GM23338 (cell line): ENCODE measurements at regions not wholly inside any gene's neighbourhood (a gene's known extent, or its start where the extent isn't known, plus 50 kb on each side); places are given as distances from the start of the nearest gene placed in this dataset.

ENCODE experiments used
- ATAC-seq: fragments of 200-7000 bp; cut with Tn5 transposase; 3 replicates; pipeline ENCODE4 v1.9.1; 2020
- DNase-seq: peaks from one replicate; pipeline ENCODE4 v3.0.0-alpha.2; 2015; ENCODE audit warnings: low spot score
- H2AFZ ChIP-seq: fragments of 200-600 bp; sonication (generic); 2 replicates; pipeline ENCODE4 v1.8.0; 2016; ENCODE audit warnings: antibody characterized with exemption, mild to moderate bottlenecking, moderate library complexity
- H3F3A ChIP-seq: fragments of 200-600 bp; sonication (generic); replicated peaks from 2 replicates; pipeline ENCODE4 v1.8.0; 2017; ENCODE audit warnings: antibody characterized with exemption, mixed run types, low read depth
- H3K27ac ChIP-seq: fragments of 200-600 bp; sonication (generic); 2 replicates; pipeline ENCODE4 v1.6.1; 2016; ENCODE audit warnings: low read depth
- H3K27me3 ChIP-seq: fragments of 200-600 bp; sonication (generic); 2 replicates; pipeline ENCODE4 v1.8.0; 2016; ENCODE audit warnings: mild to moderate bottlenecking, mixed run types, moderate library complexity; ENCODE audit not compliant: insufficient read depth
- H3K36me3 ChIP-seq: fragments of 200-600 bp; sonication (generic); 2 replicates; pipeline ENCODE4 v1.8.0; 2016; ENCODE audit warnings: mild to moderate bottlenecking; ENCODE audit not compliant: insufficient read depth
- H3K4me1 ChIP-seq: fragments of 200-600 bp; sonication (generic); 2 replicates; pipeline ENCODE4 v1.8.0; 2016; ENCODE audit warnings: mild to moderate bottlenecking, moderate library complexity; ENCODE audit not compliant: insufficient read depth
- H3K4me2 ChIP-seq: fragments of 200-600 bp; sonication (generic); 2 replicates; pipeline ENCODE4 v1.7.1; 2017; ENCODE audit warnings: mixed run types
- H3K4me3 ChIP-seq: fragments of 200-600 bp; sonication (generic); 2 replicates; pipeline ENCODE4 v1.6.1; 2016; ENCODE audit warnings: mixed run types
- H3K79me2 ChIP-seq: fragments of 200-600 bp; sonication (generic); replicated peaks from 2 replicates; pipeline ENCODE4 v1.8.0; 2017; ENCODE audit warnings: mild to moderate bottlenecking; ENCODE audit not compliant: insufficient read depth
- H3K9me2 ChIP-seq: fragments of 200-600 bp; sonication (generic); 2 replicates; pipeline ENCODE4 v1.8.0; 2017; ENCODE audit not compliant: insufficient read depth
- H4K20me1 ChIP-seq: fragments of 200-600 bp; sonication (generic); replicated peaks from 2 replicates; pipeline ENCODE4 v1.8.0; 2017; ENCODE audit warnings: mild to moderate bottlenecking; ENCODE audit not compliant: insufficient read depth
- H3K27ac Mint-ChIP-seq: 2 replicates; pipeline ENCODE4 v1.8.0; 2020; ENCODE audit warnings: inconsistent platforms, mild to moderate bottlenecking, moderate library complexity, mixed read lengths
- H3K27me3 Mint-ChIP-seq: 3 replicates; pipeline ENCODE4 v1.8.0; 2022; ENCODE audit warnings: low read depth, mild to moderate bottlenecking, moderate library complexity, mixed read lengths, inconsistent platforms; ENCODE audit not compliant: insufficient read depth, poor library complexity
- H3K36me3 Mint-ChIP-seq: 3 replicates; pipeline ENCODE4 v1.8.0; 2021; ENCODE audit warnings: low read depth, mild to moderate bottlenecking, inconsistent platforms, moderate library complexity, mixed read lengths
- H3K4me1 Mint-ChIP-seq: 3 replicates; pipeline ENCODE4 v1.8.0; 2020; ENCODE audit warnings: mild to moderate bottlenecking, inconsistent platforms, mixed read lengths
- H3K4me3 Mint-ChIP-seq: 3 replicates; pipeline ENCODE4 v1.8.0; 2021; ENCODE audit warnings: moderate library complexity, mild to moderate bottlenecking, inconsistent platforms, mixed read lengths
- H3K9me3 Mint-ChIP-seq: 3 replicates; pipeline ENCODE4 v1.8.0; 2020; ENCODE audit warnings: moderate library complexity, mild to moderate bottlenecking, inconsistent platforms, mixed read lengths
- CREB1 ChIP-seq: fragments of 250-450 bp; sonication (Bioruptor Pico); IDR thresholded peaks from 2 replicates; pipeline ENCODE4 v1.5.0; 2020; ENCODE audit warnings: low read depth, mild to moderate bottlenecking, moderate library complexity
- CTCF ChIP-seq, 2 experiments: fragments of 200-600 bp in 1 of 2; sonication (generic) in 1 of 2; conservative IDR thresholded peaks; 2 replicates each; pipeline versions ENCODE4 v1.5.1 to v1.6.1; 2016 to 2017; ENCODE audit warnings: antibody characterized with exemption in 2 of 2, low read depth in 2 of 2, mild to moderate bottlenecking in 2 of 2, moderate library complexity in 1 of 2
- EZH2 ChIP-seq: fragments of 200-600 bp; sonication (generic); IDR thresholded peaks from one replicate; pipeline ENCODE4 v1.8.0; 2017; ENCODE audit warnings: antibody characterized with exemption, mild to moderate bottlenecking, low read depth; ENCODE audit not compliant: unreplicated experiment
- JUNB ChIP-seq: IDR thresholded peaks from one replicate; pipeline ENCODE4 v1.6.1; 2016; ENCODE audit warnings: antibody characterized with exemption; ENCODE audit not compliant: unreplicated experiment
- NANOG ChIP-seq: IDR thresholded peaks from 2 replicates; pipeline ENCODE4 v1.6.1; 2016; ENCODE audit warnings: antibody characterized with exemption, borderline replicate concordance
- POLR2AphosphoS5 ChIP-seq: IDR thresholded peaks from 2 replicates; pipeline ENCODE4 v1.6.1; 2016; ENCODE audit warnings: antibody characterized with exemption, low read depth
- REST ChIP-seq: IDR thresholded peaks from one replicate; pipeline ENCODE4 v1.6.1; 2018; ENCODE audit warnings: antibody characterized with exemption; ENCODE audit not compliant: unreplicated experiment
- STAT1 ChIP-seq: IDR thresholded peaks from one replicate; pipeline ENCODE4 v1.6.1; 2016; ENCODE audit warnings: antibody characterized with exemption; ENCODE audit not compliant: unreplicated experiment
- ZNF331 ChIP-seq: fragments of 250-450 bp; sonication (Bioruptor Pico); IDR thresholded peaks from 2 replicates; pipeline ENCODE4 v1.5.0; 2020; ENCODE audit warnings: low read depth, mild to moderate bottlenecking, moderate library complexity
- ZNF462 ChIP-seq: fragments of 250-450 bp; sonication (Bioruptor Pico); IDR thresholded peaks from 2 replicates; pipeline ENCODE4 v1.5.0; 2020; ENCODE audit warnings: mild to moderate bottlenecking, moderate library complexity

GRCh38 chr13:33626407-33626806 lies 191.5 kb upstream of the RFC3 start:
- no peaks in the 10 kb centered on the region for H3K27me3 ChIP-seq
- H3K27ac ChIP-seq: no peak overlapping the region
- no peaks in the 10 kb centered on the region for H3K79me2 ChIP-seq
- no peak overlapping the region for H3K27ac Mint-ChIP-seq
- no peaks in the 10 kb centered on the region for H3K9me2 ChIP-seq
- no peak for ATAC-seq
- H3K36me3 ChIP-seq: no peaks in the 10 kb centered on the region
- no peaks in the 10 kb centered on the region for H4K20me1 ChIP-seq
- H3K4me3 Mint-ChIP-seq: no peak overlapping the region
- H2AFZ ChIP-seq: no peak overlapping the region
- no peaks in the 10 kb centered on the region; the same call in 1 of the 2 replicates for H3K4me1 ChIP-seq
- H3K4me2 ChIP-seq: no peak overlapping the region
- DNase-seq: no peak
- TF ChIP-seq STAT1: no peak
- H3K9me3 Mint-ChIP-seq: no peaks in the 10 kb centered on the region
- no peaks in the 10 kb centered on the region for H3F3A ChIP-seq
- H3K27me3 Mint-ChIP-seq: no peaks in the 10 kb centered on the region
- no peak overlapping the region for H3K4me3 ChIP-seq
- no peaks in the 10 kb centered on the region for H3K36me3 Mint-ChIP-seq
- H3K4me1 Mint-ChIP-seq: no peaks in the 10 kb centered on the region

- H3K4me3 ChIP-seq: no peak overlapping the region
- Mint-ChIP-seq H3K27ac (no peak overlapping the region), H3K4me3 (no peak overlapping the region), H3K27me3 (no peaks in the 10 kb centered on the region), H3K36me3 (no peaks in the 10 kb centered on the region), H3K9me3 (no peaks in the 10 kb centered on the region), H3K4me1 (no peaks in the 10 kb centered on the region; the same call in 2 of the 3 replicates)
- H3K36me3 ChIP-seq: no peaks in the 10 kb centered on the region
- no peak overlapping the region for H3K27ac ChIP-seq
- 0 out of 2 replicates have a peak overlapping the region, but pooled peaks have one; percentile 56 for H2AFZ ChIP-seq
- H3K9me2 ChIP-seq: no peaks in the 10 kb centered on the region; the same call in 1 of the 2 replicates
- no peak for DNase-seq
- no peaks in the 10 kb centered on the region for H3K27me3 ChIP-seq
- no peak overlapping the region for H3K4me2 ChIP-seq
- no peaks in the 10 kb centered on the region for H3K79me2 ChIP-seq
- ATAC-seq: no peak
- no peaks in the 10 kb centered on the region; the same call in 1 of the 2 replicates for H3K4me1 ChIP-seq
- H4K20me1 ChIP-seq: no peaks in the 10 kb centered on the region
- no peaks in the 10 kb centered on the region for H3F3A ChIP-seq
- TF ChIP-seq JUNB (no peak), CTCF (conservative IDR thresholded peaks at IDR 0.05; ENCODE audit: low read depth in 2 of 2) (no peak), POLR2AphosphoS5 (no peak), NANOG (no peak), EZH2 (no peak), ZNF462 (CRISPR knock-in tag) (no peak), REST (no peak), CREB1 (CRISPR knock-in tag) (no peak), STAT1 (no peak), ZNF331 (CRISPR knock-in tag) (no peak)
Measured at GRCh38 chr13:33628662-33629061, 189.3 kb upstream of the RFC3 start.
